ENCODE measurements at regions not wholly inside any gene's neighbourhood (a gene's known extent, or its start where the extent isn't known, plus 50 kb on each side); places are given as distances from the start of the nearest gene placed in this dataset.

GRCh38 chr10:57395923-57396322 lies 871.8 kb downstream of the IPMK start:
- Histone ChIP-seq H3K4me1 (no peaks in the 10 kb centered on the region), H3K4me3 (no peak overlapping the region), H3K27ac (no peak overlapping the region), H3K36me3 (no peaks in the 10 kb centered on the region), H3K9me3 (no peaks in the 10 kb centered on the region), H3K27me3 (no peaks in the 10 kb centered on the region)
- TF ChIP-seq EP300 (IDR thresholded peaks at IDR 0.05) (no peak), POLR2A (IDR thresholded peaks at IDR 0.05) (no peak), CTCF (IDR thresholded peaks at IDR 0.05) (no peak)
- no peak for DNase-seq (ENCODE audit: low spot score in 2 of 2)
- 84 to 86% methylated on average over 5 of the region's 5 CpGs for WGBS, 2 donors

GRCh38 chr10:57367412-57367811 lies 900.3 kb downstream of the IPMK start:
- DNase-seq (ENCODE audit: low spot score in 2 of 2), result no peak
- Histone ChIP-seq H3K4me1 (no peaks in the 10 kb centered on the region), H3K9me3 (no peaks in the 10 kb centered on the region), H3K4me3 (no peak overlapping the region), H3K36me3 (no peaks in the 10 kb centered on the region), H3K27ac (no peak overlapping the region), H3K27me3 (no peaks in the 10 kb centered on the region)
- WGBS, 2 donors, result 85 to 88% methylated on average over 5 of the region's 5 CpGs
- TF ChIP-seq CTCF (IDR thresholded peaks at IDR 0.05) (no peak), EP300 (IDR thresholded peaks at IDR 0.05) (no peak), POLR2A (IDR thresholded peaks at IDR 0.05) (no peak)

GRCh38 chr10:57362811-57363210 lies 904.9 kb downstream of the IPMK start:
- no peak for DNase-seq (ENCODE audit: low spot score in 2 of 2)
- Histone ChIP-seq H3K9me3 (no peaks in the 10 kb centered on the region), H3K27me3 (no peaks in the 10 kb centered on the region), H3K36me3 (no peaks in the 10 kb centered on the region), H3K27ac (no peak overlapping the region), H3K4me1 (no peaks in the 10 kb centered on the region), H3K4me3 (no peak overlapping the region)
- no peak for TF ChIP-seq CTCF (IDR thresholded peaks at IDR 0.05)
- TF ChIP-seq EP300 (IDR thresholded peaks at IDR 0.05), result no peak
- TF ChIP-seq POLR2A (IDR thresholded peaks at IDR 0.05), result no peak
- WGBS, 2 donors, result 86 to 91% methylated on average over 2 of the region's 2 CpGs

GRCh38 chr10:57353403-57354003 lies 914.2 kb downstream of the IPMK start:
- no peaks in the 10 kb centered on the region for H3K9me3 ChIP-seq
- TF ChIP-seq CTCF (IDR thresholded peaks at IDR 0.05), result no peak
- H3K27me3 ChIP-seq, result no peaks in the 10 kb centered on the region
- 75 to 77% methylated on average over 4 of the region's 4 CpGs for WGBS, 2 donors
- no peaks in the 10 kb centered on the region for H3K4me1 ChIP-seq
- DNase-seq (ENCODE audit: low spot score in 2 of 2), result no peak
- no peak overlapping the region for H3K4me3 ChIP-seq
- no peaks in the 10 kb centered on the region for H3K36me3 ChIP-seq
- H3K27ac ChIP-seq, result no peak overlapping the region

- Histone ChIP-seq H3K4me1 (no peaks in the 10 kb centered on the region), H3K36me3 (no peaks in the 10 kb centered on the region), H3K9me3 (no peaks in the 10 kb centered on the region), H3K27ac (no peak overlapping the region), H3K27me3 (no peaks in the 10 kb centered on the region), H3K4me3 (no peak overlapping the region)
- 87 to 88% methylated on average over 2 of the region's 2 CpGs for WGBS, 2 donors
- TF ChIP-seq EP300 (IDR thresholded peaks at IDR 0.05) (no peak), POLR2A (IDR thresholded peaks at IDR 0.05) (no peak), CTCF (IDR thresholded peaks at IDR 0.05) (no peak)
- DNase-seq (ENCODE audit: low spot score in 2 of 2), result no peak
Measured at GRCh38 chr10:57351076-57351475, 916.6 kb downstream of the IPMK start.

All from tibial nerve (tissue), 4 donors.